ENCODE measurements at regions not wholly inside any gene's neighbourhood (a gene's known extent, or its start where the extent isn't known, plus 50 kb on each side); places are given as distances from the start of the nearest gene placed in this dataset.

DNA sequence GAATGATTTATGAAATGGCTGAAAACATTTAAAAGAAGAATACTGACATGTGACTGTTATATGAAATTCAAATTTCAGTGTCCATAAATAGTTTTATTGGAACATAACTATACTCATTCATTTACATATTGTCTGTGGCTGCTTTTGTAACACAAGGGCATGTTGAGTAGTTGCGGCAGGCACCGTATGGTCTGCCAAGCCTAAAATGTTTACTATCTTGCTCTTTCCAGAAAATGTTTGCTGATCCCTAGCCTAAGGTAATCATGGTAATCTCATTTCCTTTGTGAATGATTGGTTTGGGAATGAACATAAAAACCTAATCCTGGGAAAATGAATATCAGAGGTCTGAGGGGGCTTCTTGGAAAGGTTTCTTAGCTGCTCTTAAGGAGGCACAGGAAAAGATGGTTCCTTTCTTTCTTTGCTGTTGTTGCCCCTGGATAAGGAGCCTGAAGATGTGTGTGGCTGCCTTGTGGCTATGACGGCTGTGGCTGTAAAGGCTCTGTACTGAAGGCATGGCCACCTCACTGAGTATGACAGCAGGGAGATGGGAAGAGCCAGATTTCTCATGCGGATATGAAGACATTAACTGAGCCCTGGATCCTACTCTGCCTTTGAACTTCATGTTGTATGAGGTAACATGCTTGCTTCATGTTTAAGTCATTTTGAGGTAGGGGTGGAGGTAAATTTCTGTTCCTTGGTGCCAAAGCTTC, 419.4 kb upstream of the CLINT1 start:
- TF ChIP-seq, protein P1, sequence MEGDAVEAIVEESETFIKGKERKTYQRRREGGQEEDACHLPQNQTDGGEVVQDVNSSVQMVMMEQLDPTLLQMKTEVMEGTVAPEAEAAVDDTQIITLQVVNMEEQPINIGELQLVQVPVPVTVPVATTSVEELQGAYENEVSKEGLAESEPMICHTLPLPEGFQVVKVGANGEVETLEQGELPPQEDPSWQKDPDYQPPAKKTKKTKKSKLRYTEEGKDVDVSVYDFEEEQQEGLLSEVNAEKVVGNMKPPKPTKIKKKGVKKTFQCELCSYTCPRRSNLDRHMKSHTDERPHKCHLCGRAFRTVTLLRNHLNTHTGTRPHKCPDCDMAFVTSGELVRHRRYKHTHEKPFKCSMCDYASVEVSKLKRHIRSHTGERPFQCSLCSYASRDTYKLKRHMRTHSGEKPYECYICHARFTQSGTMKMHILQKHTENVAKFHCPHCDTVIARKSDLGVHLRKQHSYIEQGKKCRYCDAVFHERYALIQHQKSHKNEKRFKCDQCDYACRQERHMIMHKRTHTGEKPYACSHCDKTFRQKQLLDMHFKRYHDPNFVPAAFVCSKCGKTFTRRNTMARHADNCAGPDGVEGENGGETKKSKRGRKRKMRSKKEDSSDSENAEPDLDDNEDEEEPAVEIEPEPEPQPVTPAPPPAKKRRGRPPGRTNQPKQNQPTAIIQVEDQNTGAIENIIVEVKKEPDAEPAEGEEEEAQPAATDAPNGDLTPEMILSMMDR (IDR thresholded peaks at IDR 0.05 in 2 of 3, conservative IDR thresholded peaks at IDR 0.05 in 1 of 3; ENCODE audit: control insufficient read depth in 2 of 3, extremely low read depth in 1 of 3, insufficient read depth in 1 of 3, low read depth in 3 of 3, low read length in 3 of 3) = no peak
- TF ChIP-seq ETV6 (conservative IDR thresholded peaks at IDR 0.05 in 1 of 2, IDR thresholded peaks at IDR 0.05 in 1 of 2; ENCODE audit: borderline replicate concordance in 1 of 2, low read depth in 1 of 2) = no peak
- TF ChIP-seq YBX1 (IDR thresholded peaks at IDR 0.05) = no peak
- TF ChIP-seq, protein P2, sequence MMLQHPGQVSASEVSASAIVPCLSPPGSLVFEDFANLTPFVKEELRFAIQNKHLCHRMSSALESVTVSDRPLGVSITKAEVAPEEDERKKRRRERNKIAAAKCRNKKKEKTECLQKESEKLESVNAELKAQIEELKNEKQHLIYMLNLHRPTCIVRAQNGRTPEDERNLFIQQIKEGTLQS (IDR thresholded peaks at IDR 0.05; ENCODE audit: borderline replicate concordance, extremely low read depth, low read depth, low read length) = no peak
- no peak for TF ChIP-seq SRF (IDR thresholded peaks at IDR 0.05; ENCODE audit: low read depth in 2 of 2, low read length in 2 of 2)
- TF ChIP-seq MXI1 (IDR thresholded peaks at IDR 0.05; ENCODE audit: low read depth, low read length) = no peak
- TF ChIP-seq TCF12 (IDR thresholded peaks at IDR 0.05; ENCODE audit: low read depth, low read length) = no peak
- TF ChIP-seq, protein P3, sequence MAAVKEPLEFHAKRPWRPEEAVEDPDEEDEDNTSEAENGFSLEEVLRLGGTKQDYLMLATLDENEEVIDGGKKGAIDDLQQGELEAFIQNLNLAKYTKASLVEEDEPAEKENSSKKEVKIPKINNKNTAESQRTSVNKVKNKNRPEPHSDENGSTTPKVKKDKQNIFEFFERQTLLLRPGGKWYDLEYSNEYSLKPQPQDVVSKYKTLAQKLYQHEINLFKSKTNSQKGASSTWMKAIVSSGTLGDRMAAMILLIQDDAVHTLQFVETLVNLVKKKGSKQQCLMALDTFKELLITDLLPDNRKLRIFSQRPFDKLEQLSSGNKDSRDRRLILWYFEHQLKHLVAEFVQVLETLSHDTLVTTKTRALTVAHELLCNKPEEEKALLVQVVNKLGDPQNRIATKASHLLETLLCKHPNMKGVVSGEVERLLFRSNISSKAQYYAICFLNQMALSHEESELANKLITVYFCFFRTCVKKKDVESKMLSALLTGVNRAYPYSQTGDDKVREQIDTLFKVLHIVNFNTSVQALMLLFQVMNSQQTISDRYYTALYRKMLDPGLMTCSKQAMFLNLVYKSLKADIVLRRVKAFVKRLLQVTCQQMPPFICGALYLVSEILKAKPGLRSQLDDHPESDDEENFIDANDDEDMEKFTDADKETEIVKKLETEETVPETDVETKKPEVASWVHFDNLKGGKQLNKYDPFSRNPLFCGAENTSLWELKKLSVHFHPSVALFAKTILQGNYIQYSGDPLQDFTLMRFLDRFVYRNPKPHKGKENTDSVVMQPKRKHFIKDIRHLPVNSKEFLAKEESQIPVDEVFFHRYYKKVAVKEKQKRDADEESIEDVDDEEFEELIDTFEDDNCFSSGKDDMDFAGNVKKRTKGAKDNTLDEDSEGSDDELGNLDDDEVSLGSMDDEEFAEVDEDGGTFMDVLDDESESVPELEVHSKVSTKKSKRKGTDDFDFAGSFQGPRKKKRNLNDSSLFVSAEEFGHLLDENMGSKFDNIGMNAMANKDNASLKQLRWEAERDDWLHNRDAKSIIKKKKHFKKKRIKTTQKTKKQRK (IDR thresholded peaks at IDR 0.05; ENCODE audit: low read depth, low read length) = no peak
- TF ChIP-seq PAX5 (IDR thresholded peaks at IDR 0.05; ENCODE audit: borderline replicate concordance, low read depth, low read length) = no peak
- TF ChIP-seq, protein P4, sequence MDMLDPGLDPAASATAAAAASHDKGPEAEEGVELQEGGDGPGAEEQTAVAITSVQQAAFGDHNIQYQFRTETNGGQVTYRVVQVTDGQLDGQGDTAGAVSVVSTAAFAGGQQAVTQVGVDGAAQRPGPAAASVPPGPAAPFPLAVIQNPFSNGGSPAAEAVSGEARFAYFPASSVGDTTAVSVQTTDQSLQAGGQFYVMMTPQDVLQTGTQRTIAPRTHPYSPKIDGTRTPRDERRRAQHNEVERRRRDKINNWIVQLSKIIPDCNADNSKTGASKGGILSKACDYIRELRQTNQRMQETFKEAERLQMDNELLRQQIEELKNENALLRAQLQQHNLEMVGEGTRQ (IDR thresholded peaks at IDR 0.05; ENCODE audit: borderline replicate concordance, low read depth, low read length) = no peak
- no peak for TF ChIP-seq POLR2AphosphoS5 (IDR thresholded peaks at IDR 0.05; ENCODE audit: low read length)
- TF ChIP-seq, protein P5, sequence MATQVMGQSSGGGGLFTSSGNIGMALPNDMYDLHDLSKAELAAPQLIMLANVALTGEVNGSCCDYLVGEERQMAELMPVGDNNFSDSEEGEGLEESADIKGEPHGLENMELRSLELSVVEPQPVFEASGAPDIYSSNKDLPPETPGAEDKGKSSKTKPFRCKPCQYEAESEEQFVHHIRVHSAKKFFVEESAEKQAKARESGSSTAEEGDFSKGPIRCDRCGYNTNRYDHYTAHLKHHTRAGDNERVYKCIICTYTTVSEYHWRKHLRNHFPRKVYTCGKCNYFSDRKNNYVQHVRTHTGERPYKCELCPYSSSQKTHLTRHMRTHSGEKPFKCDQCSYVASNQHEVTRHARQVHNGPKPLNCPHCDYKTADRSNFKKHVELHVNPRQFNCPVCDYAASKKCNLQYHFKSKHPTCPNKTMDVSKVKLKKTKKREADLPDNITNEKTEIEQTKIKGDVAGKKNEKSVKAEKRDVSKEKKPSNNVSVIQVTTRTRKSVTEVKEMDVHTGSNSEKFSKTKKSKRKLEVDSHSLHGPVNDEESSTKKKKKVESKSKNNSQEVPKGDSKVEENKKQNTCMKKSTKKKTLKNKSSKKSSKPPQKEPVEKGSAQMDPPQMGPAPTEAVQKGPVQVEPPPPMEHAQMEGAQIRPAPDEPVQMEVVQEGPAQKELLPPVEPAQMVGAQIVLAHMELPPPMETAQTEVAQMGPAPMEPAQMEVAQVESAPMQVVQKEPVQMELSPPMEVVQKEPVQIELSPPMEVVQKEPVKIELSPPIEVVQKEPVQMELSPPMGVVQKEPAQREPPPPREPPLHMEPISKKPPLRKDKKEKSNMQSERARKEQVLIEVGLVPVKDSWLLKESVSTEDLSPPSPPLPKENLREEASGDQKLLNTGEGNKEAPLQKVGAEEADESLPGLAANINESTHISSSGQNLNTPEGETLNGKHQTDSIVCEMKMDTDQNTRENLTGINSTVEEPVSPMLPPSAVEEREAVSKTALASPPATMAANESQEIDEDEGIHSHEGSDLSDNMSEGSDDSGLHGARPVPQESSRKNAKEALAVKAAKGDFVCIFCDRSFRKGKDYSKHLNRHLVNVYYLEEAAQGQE (IDR thresholded peaks at IDR 0.05; ENCODE audit: low read depth, low read length) = no peak
